ENCODE measurements at regions not wholly inside any gene's neighbourhood (a gene's known extent, or its start where the extent isn't known, plus 50 kb on each side); places are given as distances from the start of the nearest gene placed in this dataset.

DNA sequence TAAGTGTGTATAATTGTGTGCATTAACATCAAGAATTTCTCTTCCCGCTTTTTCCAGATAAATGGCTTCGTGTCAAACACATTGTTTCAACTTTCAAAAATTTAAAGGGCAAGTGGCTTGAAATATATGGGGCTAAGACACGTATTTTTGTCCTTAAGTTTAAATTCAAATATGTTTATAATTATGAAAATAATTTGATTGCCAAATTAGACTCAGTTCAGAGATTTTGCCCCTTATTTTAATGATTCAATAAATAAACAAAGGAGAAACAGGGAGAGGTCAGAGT, 1159.2 kb upstream of the MIR17HG start:
- no peak for TF ChIP-seq POLR2A (IDR thresholded peaks at IDR 0.05; ENCODE audit: low read length)
- no peak for TF ChIP-seq GATA1 (IDR thresholded peaks at IDR 0.05; ENCODE audit: low read depth, low read length)

Data from erythroblast (primary cell).